ENCODE measurements at regions not wholly inside any gene's neighbourhood (a gene's known extent, or its start where the extent isn't known, plus 50 kb on each side); places are given as distances from the start of the nearest gene placed in this dataset.

GRCh38 chr17:54172985-54173316 is 350.2 kb downstream of the KIF2B start:
- intact Hi-C loops (cut with micrococcal nuclease) = no loop called here

DNA sequence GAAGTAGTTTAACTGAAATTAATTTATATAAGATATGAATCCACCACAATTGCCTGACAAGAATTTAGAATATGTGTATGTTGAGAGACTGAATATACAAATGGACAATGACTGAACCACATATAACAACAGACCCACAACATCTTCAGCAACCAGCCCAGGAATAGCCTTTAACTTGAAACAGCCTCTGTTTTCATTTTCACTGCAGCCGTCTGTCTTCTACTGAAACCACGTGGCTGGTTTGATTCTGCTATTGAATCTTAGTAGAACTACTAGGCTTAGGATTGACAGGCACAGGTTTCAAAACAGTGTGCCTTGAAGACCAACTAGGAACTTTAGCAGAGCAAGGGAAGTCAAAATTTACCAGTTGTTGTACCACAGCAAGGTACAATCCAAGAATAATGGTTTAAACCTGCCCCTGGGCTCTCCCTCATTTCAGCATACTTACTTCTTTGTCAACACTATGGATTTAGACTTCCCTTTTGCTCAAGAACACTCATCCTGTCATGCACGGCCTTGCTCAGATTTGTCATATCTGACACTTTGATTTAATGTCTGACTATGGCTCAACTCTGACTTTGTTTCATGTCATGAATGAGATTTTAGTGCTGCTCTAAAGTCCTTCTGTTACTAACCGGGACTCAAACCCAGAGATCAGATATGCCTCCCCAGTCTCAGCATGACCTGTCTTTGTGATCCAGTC is 355.0 kb downstream of the KIF2B start:
- DNase-seq = no peak
- intact Hi-C loops (cut with micrococcal nuclease) = no loop called here
- Histone ChIP-seq H3K36me3 (no peaks in the 10 kb centered on the region), H3K4me3 (no peak overlapping the region), H3K27ac (replicated peaks) (no peak overlapping the region), H3K9me3 (replicated peaks) (no peaks in the 10 kb centered on the region), H3K27me3 (ENCODE audit: low read depth) (no peaks in the 10 kb centered on the region), H3K4me1 (no peaks in the 10 kb centered on the region)
- no peak for TF ChIP-seq CTCF (IDR thresholded peaks at IDR 0.05; ENCODE audit: borderline replicate concordance)

More at GRCh38 chr17:54172985-54173316, 350.2 kb downstream of the KIF2B start:
- Histone ChIP-seq H3K27ac (replicated peaks) (no peak overlapping the region), H3K4me1 (no peaks in the 10 kb centered on the region), H3K4me3 (no peak overlapping the region), H3K36me3 (no peaks in the 10 kb centered on the region), H3K27me3 (ENCODE audit: low read depth) (no peaks in the 10 kb centered on the region), H3K9me3 (replicated peaks) (no peaks in the 10 kb centered on the region)
- no peak for TF ChIP-seq CTCF (IDR thresholded peaks at IDR 0.05; ENCODE audit: borderline replicate concordance)
- no peak for DNase-seq

DNA sequence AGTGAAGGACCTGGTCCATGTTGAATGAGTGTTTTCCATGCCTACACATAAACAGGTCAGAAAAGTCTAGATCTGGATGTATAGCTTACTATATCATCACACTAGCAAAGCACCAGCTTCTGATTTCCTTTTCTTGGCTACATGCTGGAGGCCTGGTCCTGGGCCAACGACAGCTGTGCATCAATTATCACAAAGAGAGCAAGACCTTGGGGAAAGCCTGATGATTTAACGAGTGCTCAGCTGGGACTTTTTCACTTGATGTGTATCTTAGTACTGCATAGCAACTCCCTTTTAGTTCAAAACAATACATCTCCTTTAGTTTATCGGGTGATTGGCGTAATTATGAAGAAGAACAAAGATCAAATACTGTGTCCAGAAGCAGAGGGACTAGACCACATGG is 358.2 kb downstream of the KIF2B start:
- intact Hi-C loops (cut with micrococcal nuclease) = no loop called here
- Histone ChIP-seq H3K4me3 (no peak overlapping the region), H3K27ac (replicated peaks) (no peak overlapping the region), H3K4me1 (no peaks in the 10 kb centered on the region), H3K36me3 (no peaks in the 10 kb centered on the region), H3K27me3 (ENCODE audit: low read depth) (no peaks in the 10 kb centered on the region), H3K9me3 (replicated peaks) (no peaks in the 10 kb centered on the region)
- no peak for DNase-seq
- TF ChIP-seq CTCF (IDR thresholded peaks at IDR 0.05; ENCODE audit: borderline replicate concordance) = no peak

GRCh38 chr17:54191261-54191660 is 368.5 kb downstream of the KIF2B start:
- H3K27ac ChIP-seq (replicated peaks) = no peak overlapping the region

DNA sequence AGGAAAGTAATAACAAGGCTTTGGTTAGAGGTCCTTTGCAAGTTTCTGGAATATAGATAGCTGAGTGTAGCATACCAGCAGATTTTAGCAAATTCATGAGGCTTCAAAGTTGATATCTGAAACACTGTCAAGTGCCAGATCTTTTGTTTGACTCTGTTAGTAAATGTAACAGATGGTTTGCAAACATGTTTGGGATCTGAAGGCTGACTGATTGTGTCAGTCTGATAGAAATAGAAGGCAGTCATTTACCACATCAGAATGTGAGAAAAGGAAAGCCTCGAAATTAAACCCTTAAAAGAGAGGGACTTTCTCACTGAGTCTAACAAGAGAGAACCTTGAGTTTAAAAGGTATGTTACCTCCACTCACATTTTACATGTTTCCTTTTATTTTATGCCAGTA is 371.5 kb downstream of the KIF2B start:
- no peak for TF ChIP-seq CTCF (IDR thresholded peaks at IDR 0.05; ENCODE audit: borderline replicate concordance)
- Histone ChIP-seq H3K27ac (replicated peaks) (no peak overlapping the region), H3K36me3 (no peaks in the 10 kb centered on the region), H3K27me3 (ENCODE audit: low read depth) (no peaks in the 10 kb centered on the region), H3K4me3 (no peak overlapping the region), H3K4me1 (no peaks in the 10 kb centered on the region), H3K9me3 (replicated peaks) (peaks cover 8% of the 10 kb centered on the region)
- intact Hi-C loops (cut with micrococcal nuclease) = no loop called here
- no peak for DNase-seq

More at GRCh38 chr17:54191261-54191660, 368.5 kb downstream of the KIF2B start:
- no peaks in the 10 kb centered on the region for H3K4me1 ChIP-seq
- H3K36me3 ChIP-seq = no peaks in the 10 kb centered on the region
- peaks cover 8% of the 10 kb centered on the region for H3K9me3 ChIP-seq (replicated peaks)
- intact Hi-C loops (cut with micrococcal nuclease) = no loop called here
- no peak overlapping the region for H3K4me3 ChIP-seq
- no peak for TF ChIP-seq CTCF (IDR thresholded peaks at IDR 0.05; ENCODE audit: borderline replicate concordance)
- no peaks in the 10 kb centered on the region for H3K27me3 ChIP-seq (ENCODE audit: low read depth)
- no peak for DNase-seq
